Endothelial cell of umbilical vein (primary cell): ENCODE measurements at regions not wholly inside any gene's neighbourhood (a gene's known extent, or its start where the extent isn't known, plus 50 kb on each side); places are given as distances from the start of the nearest gene placed in this dataset.

ENCODE experiments used
- BruUV-seq: library from RNA; stranded (reverse); fragments of 400-500 nt; replicated peaks from 2 replicates; lab custom pipeline; 2021; lab: Mats Ljungman, UMichigan
- CTCF ChIA-PET: fragments of 300-600, 350-600 bp; sonication (Branson Sonifier 250); formaldehyde crosslinking; loops from one replicate; lab custom pipeline; 2021; ENCODE audit warnings: antibody characterized with exemption, inconsistent platforms; lab: Charles Lee
- POLR2A ChIA-PET: fragments of 300-600, 350-600 bp; sonication (Branson Sonifier 250); formaldehyde crosslinking; loops from one replicate; lab custom pipeline; 2021; ENCODE audit warnings: antibody characterized with exemption, inconsistent platforms; lab: Charles Lee
- DNase-seq: peaks from one replicate; pipeline ENCODE4 v3.0.0-alpha.2; 2011; ENCODE audit warnings: low read depth, low spot score
- FAIRE-seq: peaks from 2 replicates; lab custom pipeline; 2011; peaks lifted over from hg19 to GRCh38; lab: Jason Lieb, UNC
- H2AFZ ChIP-seq: 2 replicates; pipeline ENCODE4 v1.6.0; 2012; ENCODE audit warnings: low read depth, low read length, control low read depth, inconsistent platforms
- H3K27ac ChIP-seq: 2 replicates; pipeline ENCODE4 v1.5.1; 2011; ENCODE audit warnings: low read depth, mild to moderate bottlenecking, control low read depth, low read length, moderate library complexity; ENCODE audit not compliant: insufficient read depth
- H3K27me3 ChIP-seq, 2 experiments: 2 replicates each; pipeline versions ENCODE4 v1.6.0 to v1.6.1; 2011; ENCODE audit warnings: low read length in 2 of 2, mixed read lengths in 1 of 2; ENCODE audit not compliant: control insufficient read depth in 2 of 2, insufficient read depth in 2 of 2
- H3K36me3 ChIP-seq, 2 experiments: 2 replicates in 1 of 2; 3 replicates in 1 of 2; pipeline ENCODE4 v1.5.1; 2011; ENCODE audit warnings: low read length in 2 of 2, mild to moderate bottlenecking in 1 of 2, moderate library complexity in 1 of 2; ENCODE audit not compliant: control insufficient read depth in 2 of 2, insufficient read depth in 2 of 2; ENCODE audit errors: extremely low read depth in 1 of 2
- H3K4me1 ChIP-seq: 3 replicates; pipeline ENCODE4 v1.5.1; 2011; ENCODE audit warnings: mild to moderate bottlenecking, low read length; ENCODE audit not compliant: control insufficient read depth, insufficient read depth; ENCODE audit errors: extremely low read depth
- H3K4me2 ChIP-seq: 2 replicates; pipeline ENCODE4 v1.6.1; 2011; ENCODE audit warnings: low read length, control low read depth, mixed read lengths; ENCODE audit not compliant: insufficient read depth
- H3K4me3 ChIP-seq, 3 experiments: fragments of 200-600 bp in 1 of 3; sonication (generic), shearing (Covaris generic) in 1 of 3; replicated peaks in 1 of 3; 2 replicates each; pipeline ENCODE4 v1.5.1; 2011 to 2016; ENCODE audit warnings: control low read depth in 3 of 3, low read length in 3 of 3, mild to moderate bottlenecking in 2 of 3, inconsistent platforms in 1 of 3, low read depth in 1 of 3, moderate library complexity in 1 of 3; ENCODE audit not compliant: insufficient read depth in 1 of 3
- H3K79me2 ChIP-seq: 2 replicates; pipeline ENCODE4 v1.6.0; 2012; ENCODE audit warnings: low read length, inconsistent platforms; ENCODE audit not compliant: control insufficient read depth, insufficient read depth
- H3K9ac ChIP-seq: replicated peaks from 2 replicates; pipeline ENCODE3; 2011; ENCODE audit warnings: low read length, control low read depth; ENCODE audit not compliant: insufficient read depth; ENCODE audit errors: extremely low read depth
- H3K9me1 ChIP-seq: replicated peaks from 3 replicates; pipeline ENCODE4 v1.6.0; 2011; ENCODE audit warnings: mild to moderate bottlenecking, low read length; ENCODE audit not compliant: control insufficient read depth, insufficient read depth; ENCODE audit errors: extremely low read depth
- H3K9me3 ChIP-seq: replicated peaks from 2 replicates; pipeline ENCODE4 v1.5.1; 2012; ENCODE audit warnings: low read length, inconsistent platforms; ENCODE audit not compliant: control insufficient read depth, insufficient read depth
- H4K20me1 ChIP-seq: replicated peaks from 2 replicates; pipeline ENCODE3; 2011; ENCODE audit warnings: mild to moderate bottlenecking, low read length; ENCODE audit not compliant: control insufficient read depth, insufficient read depth; ENCODE audit errors: extremely low read depth
- EZH2 ChIP-seq: IDR thresholded peaks from 2 replicates; pipeline ENCODE4 v1.6.1; 2012; ENCODE audit warnings: borderline replicate concordance, low read depth, mild to moderate bottlenecking, moderate library complexity, low read length, inconsistent platforms; ENCODE audit not compliant: severe bottlenecking
- FOS ChIP-seq: IDR thresholded peaks from 2 replicates; pipeline ENCODE4 v1.6.1; 2011; ENCODE audit warnings: mild to moderate bottlenecking, low read length, moderate library complexity, borderline replicate concordance; ENCODE audit not compliant: insufficient read depth
- GATA2 ChIP-seq: IDR thresholded peaks from 2 replicates; pipeline ENCODE4 v1.7.0; 2011; ENCODE audit warnings: low read depth, mild to moderate bottlenecking, moderate library complexity, mixed read lengths, low read length; ENCODE audit not compliant: insufficient read length, insufficient read depth
- JUN ChIP-seq: IDR thresholded peaks from 2 replicates; pipeline ENCODE4 v1.6.1; 2011; ENCODE audit warnings: borderline replicate concordance, low read depth; ENCODE audit not compliant: insufficient read length, insufficient read depth
- MAX ChIP-seq: IDR thresholded peaks from 2 replicates; pipeline ENCODE4 v1.6.1; 2011; ENCODE audit not compliant: insufficient read depth, insufficient read length
- MYC ChIP-seq: IDR thresholded peaks from one replicate; pipeline ENCODE4 v1.6.1; 2011; ENCODE audit warnings: mild to moderate bottlenecking, low read depth, low read length
- POLR2A ChIP-seq: IDR thresholded peaks from 2 replicates; pipeline ENCODE4 v1.6.1; 2012; ENCODE audit warnings: low read depth, mild to moderate bottlenecking, control low read depth, low read length
- POLR2AphosphoS5 ChIP-seq: IDR thresholded peaks from 2 replicates; pipeline ENCODE4 v1.6.1; 2012; ENCODE audit warnings: low read depth, mild to moderate bottlenecking, control low read depth, low read length, moderate library complexity; ENCODE audit not compliant: insufficient read depth
- dilution Hi-C: fragments of 300-500 bp; cut with MboI; formaldehyde crosslinking; loops from one replicate; pipeline ENCODE4 v1.15.0; 2019; ENCODE audit warnings: low sequenced_read_pairs; ENCODE audit not compliant: extremely low pct_ligation_motif_present
- intact Hi-C: fragments of 100-400 bp; cut with micrococcal nuclease; formaldehyde crosslinking; loops from one replicate; pipeline ENCODE4 v1.10.0; 2022
- TF ChIP-seq, protein P1 (sequence below), 2 donors: IDR thresholded peaks; 1 replicate in 1 of 2; 2 replicates in 1 of 2; pipeline ENCODE4 v1.5.1; 2011; ENCODE audit warnings: low read length in 2 of 2, mild to moderate bottlenecking in 2 of 2, moderate library complexity in 2 of 2, control low read depth in 1 of 2, inconsistent platforms in 1 of 2, low read depth in 1 of 2; ENCODE audit not compliant: insufficient read depth in 1 of 2; ENCODE audit errors: extremely low read depth in 1 of 2

DNA sequence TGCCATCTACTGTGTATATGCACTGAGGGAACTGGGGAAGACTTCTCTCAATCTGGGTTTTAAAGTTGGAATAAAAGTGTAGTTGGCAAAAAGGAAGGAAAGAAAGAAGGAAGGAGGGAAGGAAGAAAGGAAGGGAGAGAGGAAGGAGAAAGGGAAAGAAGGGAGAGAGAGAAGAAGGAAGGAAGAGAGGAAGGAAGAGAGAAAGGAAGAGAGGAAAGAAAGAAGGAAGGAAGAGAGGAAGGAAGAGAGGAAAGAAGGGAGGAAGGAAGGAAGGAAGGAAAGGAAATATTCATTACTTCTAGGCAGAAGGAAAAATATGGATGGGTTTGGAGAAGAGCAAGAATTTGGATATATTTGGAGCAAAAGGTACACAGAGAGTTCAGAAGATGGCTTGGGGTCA is 343.6 kb upstream of the AUTS2 start:
- POLR2A ChIA-PET = no interaction called here
- TF ChIP-seq POLR2AphosphoS5 (no peak), JUN (no peak), MAX (no peak), FOS (no peak), GATA2 (no peak), MYC (no peak), POLR2A (no peak), EZH2 (no peak)
- TF ChIP-seq, protein P1, sequence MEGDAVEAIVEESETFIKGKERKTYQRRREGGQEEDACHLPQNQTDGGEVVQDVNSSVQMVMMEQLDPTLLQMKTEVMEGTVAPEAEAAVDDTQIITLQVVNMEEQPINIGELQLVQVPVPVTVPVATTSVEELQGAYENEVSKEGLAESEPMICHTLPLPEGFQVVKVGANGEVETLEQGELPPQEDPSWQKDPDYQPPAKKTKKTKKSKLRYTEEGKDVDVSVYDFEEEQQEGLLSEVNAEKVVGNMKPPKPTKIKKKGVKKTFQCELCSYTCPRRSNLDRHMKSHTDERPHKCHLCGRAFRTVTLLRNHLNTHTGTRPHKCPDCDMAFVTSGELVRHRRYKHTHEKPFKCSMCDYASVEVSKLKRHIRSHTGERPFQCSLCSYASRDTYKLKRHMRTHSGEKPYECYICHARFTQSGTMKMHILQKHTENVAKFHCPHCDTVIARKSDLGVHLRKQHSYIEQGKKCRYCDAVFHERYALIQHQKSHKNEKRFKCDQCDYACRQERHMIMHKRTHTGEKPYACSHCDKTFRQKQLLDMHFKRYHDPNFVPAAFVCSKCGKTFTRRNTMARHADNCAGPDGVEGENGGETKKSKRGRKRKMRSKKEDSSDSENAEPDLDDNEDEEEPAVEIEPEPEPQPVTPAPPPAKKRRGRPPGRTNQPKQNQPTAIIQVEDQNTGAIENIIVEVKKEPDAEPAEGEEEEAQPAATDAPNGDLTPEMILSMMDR (IDR thresholded peaks at IDR 0.05; ENCODE audit: extremely low read depth in 1 of 2, insufficient read depth in 1 of 2, low read depth in 1 of 2, low read length in 2 of 2) = no peak
- Histone ChIP-seq H3K9ac (no peak overlapping the region), H4K20me1 (no peaks in the 10 kb centered on the region), H3K4me3 (no peak overlapping the region), H3K4me1 (no peaks in the 10 kb centered on the region), H3K4me2 (no peak overlapping the region), H2AFZ (no peak overlapping the region), H3K27me3 (no peaks in the 10 kb centered on the region), H3K79me2 (no peaks in the 10 kb centered on the region), H3K36me3 (no peaks in the 10 kb centered on the region), H3K9me3 (peaks cover 4% of the 10 kb centered on the region), H3K27ac (no peak overlapping the region), H3K9me1 (no peaks in the 10 kb centered on the region)
- BruUV-seq = no TSS peak
- dilution Hi-C loops (no loop called here), intact Hi-C loops (no loop called here)
- no peak for DNase-seq
- CTCF ChIA-PET = no interaction called here
- FAIRE-seq = no peak
